Neural cell (in vitro differentiated cells): ENCODE measurements at regions not wholly inside any gene's neighbourhood (a gene's known extent, or its start where the extent isn't known, plus 50 kb on each side); places are given as distances from the start of the nearest gene placed in this dataset.

Experiments
- H2AFZ ChIP-seq: fragments of 200-600, 300-800 bp; sonication (generic), shearing (Covaris generic); 2 replicates; pipeline ENCODE4 v1.6.0; 2014; ENCODE audit warnings: low read depth, mild to moderate bottlenecking, antibody characterized with exemption, low read length, moderate library complexity
- H3F3A ChIP-seq: fragments of 200-600 bp; shearing (Covaris generic); 2 replicates; pipeline ENCODE4 v1.6.1; 2016; ENCODE audit warnings: mild to moderate bottlenecking, moderate library complexity, mixed read lengths, antibody characterized with exemption, low read length; ENCODE audit not compliant: insufficient read depth, poor library complexity, severe bottlenecking
- H3K27ac ChIP-seq: fragments of 200-600, 300-800 bp; sonication (generic), shearing (Covaris generic); 2 replicates; pipeline ENCODE4 v1.5.1; 2014; ENCODE audit warnings: mild to moderate bottlenecking, low read length, moderate library complexity
- H3K27me3 ChIP-seq: fragments of 300-800, 200-600 bp; sonication (generic), shearing (Covaris generic); 2 replicates; pipeline ENCODE4 v1.6.0; 2014; ENCODE audit warnings: mild to moderate bottlenecking, low read depth, low read length, moderate library complexity; ENCODE audit not compliant: insufficient read depth
- H3K36me3 ChIP-seq: fragments of 300-800, 200-600 bp; sonication (generic), shearing (Covaris generic); 2 replicates; pipeline ENCODE4 v1.5.1; 2014; ENCODE audit warnings: mild to moderate bottlenecking, antibody characterized with exemption, low read length, moderate library complexity; ENCODE audit not compliant: insufficient read depth
- H3K4me2 ChIP-seq: fragments of 300-800, 200-600 bp; sonication (generic), shearing (Covaris generic); 2 replicates; pipeline ENCODE4 v1.6.0; 2014; ENCODE audit warnings: mild to moderate bottlenecking, low read length
- H3K4me3 ChIP-seq: fragments of 300-800, 200-600 bp; sonication (generic), shearing (Covaris generic); 2 replicates; pipeline ENCODE4 v1.5.1; 2014; ENCODE audit warnings: mild to moderate bottlenecking, low read length, moderate library complexity
- H3K79me2 ChIP-seq: fragments of 200-600 bp; shearing (Covaris generic); replicated peaks from 2 replicates; pipeline ENCODE4 v1.6.0; 2014; ENCODE audit warnings: mild to moderate bottlenecking, low read length, moderate library complexity; ENCODE audit not compliant: insufficient read depth
- H3K9ac ChIP-seq: fragments of 300-800, 200-600 bp; sonication (generic), shearing (Covaris generic); 2 replicates; pipeline ENCODE4 v1.6.1; 2016; ENCODE audit warnings: mild to moderate bottlenecking, low read length, mixed read lengths
- H3K9me2 ChIP-seq: fragments of 200-600 bp; shearing (Covaris generic); 2 replicates; pipeline ENCODE4 v1.6.1; 2016; ENCODE audit warnings: mild to moderate bottlenecking, low read length, mixed read lengths; ENCODE audit not compliant: insufficient read depth
- H3K9me3 ChIP-seq: fragments of 200-600, 300-800 bp; sonication (generic), shearing (Covaris generic); 2 replicates; pipeline ENCODE4 v1.6.1; 2016; ENCODE audit warnings: mild to moderate bottlenecking, mixed run types, low read length, moderate library complexity, mixed read lengths
- H4K20me1 ChIP-seq: fragments of 200-600 bp; shearing (Covaris generic); 2 replicates; pipeline ENCODE4 v1.6.1; 2016; ENCODE audit warnings: mild to moderate bottlenecking, mixed run types; ENCODE audit not compliant: insufficient read depth
- EP300 ChIP-seq: fragments of 450-650 bp; conservative IDR thresholded peaks from 2 replicates; pipeline ENCODE4 v1.6.1; 2014; ENCODE audit warnings: antibody characterized with exemption, mild to moderate bottlenecking, moderate library complexity; ENCODE audit not compliant: poor library complexity, severe bottlenecking
- EZH2 ChIP-seq: fragments of 200-600, 300-800 bp; shearing (Covaris generic), sonication (generic); IDR thresholded peaks from 2 replicates; pipeline ENCODE4 v1.6.1; 2014; ENCODE audit warnings: antibody characterized with exemption, low read length, borderline replicate concordance, mild to moderate bottlenecking; ENCODE audit not compliant: insufficient read depth, poor library complexity, severe bottlenecking
- MXI1 ChIP-seq: fragments of 450-650 bp; conservative IDR thresholded peaks from 2 replicates; pipeline ENCODE4 v1.6.1; 2014; ENCODE audit warnings: antibody characterized with exemption, mild to moderate bottlenecking; ENCODE audit not compliant: poor library complexity, severe bottlenecking
- POLR2AphosphoS5 ChIP-seq: IDR thresholded peaks from 2 replicates; pipeline ENCODE4 v1.6.1; 2012
- RAD21 ChIP-seq: fragments of 450-650 bp; conservative IDR thresholded peaks from 2 replicates; pipeline ENCODE4 v1.6.1; 2014; ENCODE audit warnings: antibody characterized with exemption, mild to moderate bottlenecking, moderate library complexity
- REST ChIP-seq: IDR thresholded peaks from 2 replicates; pipeline ENCODE4 v1.6.1; 2012; ENCODE audit warnings: borderline replicate concordance
- SMC3 ChIP-seq: fragments of 450-650 bp; conservative IDR thresholded peaks from 2 replicates; pipeline ENCODE4 v1.6.1; 2014; ENCODE audit warnings: antibody characterized with exemption, mild to moderate bottlenecking, moderate library complexity; ENCODE audit not compliant: poor library complexity
- TAF1 ChIP-seq: IDR thresholded peaks from 2 replicates; pipeline ENCODE4 v1.6.1; 2012; ENCODE audit warnings: low read depth
- TF ChIP-seq, protein P1 (sequence below): fragments of 450-650 bp; IDR thresholded peaks from 2 replicates; pipeline ENCODE4 v1.5.1; 2014; ENCODE audit warnings: antibody characterized with exemption, mild to moderate bottlenecking, moderate library complexity; ENCODE audit not compliant: poor library complexity, severe bottlenecking

- Histone ChIP-seq H3K4me3 (no peak overlapping the region), H3K79me2 (no peaks in the 10 kb centered on the region), H3F3A (no peaks in the 10 kb centered on the region), H3K9me2 (no peaks in the 10 kb centered on the region), H3K27me3 (no peaks in the 10 kb centered on the region), H4K20me1 (no peaks in the 10 kb centered on the region), H3K27ac (no peak overlapping the region), H3K4me2 (no peak overlapping the region), H3K9me3 (no peaks in the 10 kb centered on the region), H2AFZ (no peak overlapping the region), H3K9ac (no peak overlapping the region), H3K36me3 (no peaks in the 10 kb centered on the region)
- TF ChIP-seq MXI1 = no peak
- TF ChIP-seq POLR2AphosphoS5 = no peak
- TF ChIP-seq RAD21 = no peak
- TF ChIP-seq, protein P1, sequence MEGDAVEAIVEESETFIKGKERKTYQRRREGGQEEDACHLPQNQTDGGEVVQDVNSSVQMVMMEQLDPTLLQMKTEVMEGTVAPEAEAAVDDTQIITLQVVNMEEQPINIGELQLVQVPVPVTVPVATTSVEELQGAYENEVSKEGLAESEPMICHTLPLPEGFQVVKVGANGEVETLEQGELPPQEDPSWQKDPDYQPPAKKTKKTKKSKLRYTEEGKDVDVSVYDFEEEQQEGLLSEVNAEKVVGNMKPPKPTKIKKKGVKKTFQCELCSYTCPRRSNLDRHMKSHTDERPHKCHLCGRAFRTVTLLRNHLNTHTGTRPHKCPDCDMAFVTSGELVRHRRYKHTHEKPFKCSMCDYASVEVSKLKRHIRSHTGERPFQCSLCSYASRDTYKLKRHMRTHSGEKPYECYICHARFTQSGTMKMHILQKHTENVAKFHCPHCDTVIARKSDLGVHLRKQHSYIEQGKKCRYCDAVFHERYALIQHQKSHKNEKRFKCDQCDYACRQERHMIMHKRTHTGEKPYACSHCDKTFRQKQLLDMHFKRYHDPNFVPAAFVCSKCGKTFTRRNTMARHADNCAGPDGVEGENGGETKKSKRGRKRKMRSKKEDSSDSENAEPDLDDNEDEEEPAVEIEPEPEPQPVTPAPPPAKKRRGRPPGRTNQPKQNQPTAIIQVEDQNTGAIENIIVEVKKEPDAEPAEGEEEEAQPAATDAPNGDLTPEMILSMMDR = no peak
- TF ChIP-seq SMC3 = no peak
- TF ChIP-seq EZH2 = no peak
- TF ChIP-seq EP300 = no peak
- TF ChIP-seq TAF1 = no peak
- TF ChIP-seq REST = no peak
Observed at GRCh38 chr2:3054066-3054465, 323.6 kb downstream of the EIPR1 start.

DNA sequence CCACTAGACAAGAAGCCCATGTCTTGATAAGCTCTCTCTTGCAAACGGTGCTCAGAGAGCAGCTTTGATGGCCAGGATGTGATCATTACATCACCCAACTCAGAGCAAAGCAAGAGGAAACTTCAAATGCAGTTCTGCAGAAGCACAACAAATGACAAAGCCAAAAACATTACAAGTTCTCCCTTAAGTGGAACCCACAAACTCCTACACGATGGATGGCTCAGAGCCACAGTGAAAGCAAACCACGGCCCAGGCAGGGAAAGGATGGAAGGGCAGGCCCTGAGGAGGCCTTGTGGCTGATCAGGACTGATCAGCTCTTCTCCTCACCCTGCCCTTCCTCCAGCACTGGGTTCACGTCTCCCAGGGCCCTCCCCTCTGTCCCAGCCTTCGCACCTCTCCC lies 326.4 kb downstream of the EIPR1 start:
- Histone ChIP-seq H3K9me3 (no peaks in the 10 kb centered on the region), H3K9ac (no peak overlapping the region), H3K27me3 (no peaks in the 10 kb centered on the region), H3K79me2 (no peaks in the 10 kb centered on the region), H3K9me2 (no peaks in the 10 kb centered on the region), H4K20me1 (no peaks in the 10 kb centered on the region), H3K36me3 (no peaks in the 10 kb centered on the region), H3K4me3 (no peak overlapping the region), H3F3A (no peaks in the 10 kb centered on the region), H3K4me2 (no peak overlapping the region), H2AFZ (no peak overlapping the region), H3K27ac (no peak overlapping the region)
- TF ChIP-seq RAD21 (no peak), MXI1 (no peak), SMC3 (no peak), REST (no peak), EP300 (no peak), POLR2AphosphoS5 (no peak), EZH2 (no peak), TAF1 (no peak)
- TF ChIP-seq, protein P1 = no peak
